Retinal pigment epithelial cell (primary cell): ENCODE measurements at regions not wholly inside any gene's neighbourhood (a gene's known extent, or its start where the extent isn't known, plus 50 kb on each side); places are given as distances from the start of the nearest gene placed in this dataset.
"Not testable (repeated sequence)": the region's sequence is repeated elsewhere in the genome, so short reads cannot be mapped to it uniquely, and the experiment has no call there.

Experiments used
- DNase-seq: peaks from one replicate; pipeline ENCODE4 v3.0.0-alpha.2; 2010; ENCODE audit warnings: low read depth
- H3K4me3 ChIP-seq: 2 replicates; pipeline ENCODE4 v1.5.1; 2011; ENCODE audit warnings: mild to moderate bottlenecking, low read length, control low read depth, moderate library complexity
- TF ChIP-seq, protein P1 (sequence below): conservative IDR thresholded peaks from 2 replicates; pipeline ENCODE4 v1.5.1; 2011; ENCODE audit warnings: low read depth, low read length, control low read depth, inconsistent platforms

GRCh38 chr2:63695583-63695982, 106.8 kb downstream of the MDH1 start:
- no peak overlapping the region for H3K4me3 ChIP-seq
- TF ChIP-seq, protein P1, sequence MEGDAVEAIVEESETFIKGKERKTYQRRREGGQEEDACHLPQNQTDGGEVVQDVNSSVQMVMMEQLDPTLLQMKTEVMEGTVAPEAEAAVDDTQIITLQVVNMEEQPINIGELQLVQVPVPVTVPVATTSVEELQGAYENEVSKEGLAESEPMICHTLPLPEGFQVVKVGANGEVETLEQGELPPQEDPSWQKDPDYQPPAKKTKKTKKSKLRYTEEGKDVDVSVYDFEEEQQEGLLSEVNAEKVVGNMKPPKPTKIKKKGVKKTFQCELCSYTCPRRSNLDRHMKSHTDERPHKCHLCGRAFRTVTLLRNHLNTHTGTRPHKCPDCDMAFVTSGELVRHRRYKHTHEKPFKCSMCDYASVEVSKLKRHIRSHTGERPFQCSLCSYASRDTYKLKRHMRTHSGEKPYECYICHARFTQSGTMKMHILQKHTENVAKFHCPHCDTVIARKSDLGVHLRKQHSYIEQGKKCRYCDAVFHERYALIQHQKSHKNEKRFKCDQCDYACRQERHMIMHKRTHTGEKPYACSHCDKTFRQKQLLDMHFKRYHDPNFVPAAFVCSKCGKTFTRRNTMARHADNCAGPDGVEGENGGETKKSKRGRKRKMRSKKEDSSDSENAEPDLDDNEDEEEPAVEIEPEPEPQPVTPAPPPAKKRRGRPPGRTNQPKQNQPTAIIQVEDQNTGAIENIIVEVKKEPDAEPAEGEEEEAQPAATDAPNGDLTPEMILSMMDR: no peak
- DNase-seq: no peak

DNA sequence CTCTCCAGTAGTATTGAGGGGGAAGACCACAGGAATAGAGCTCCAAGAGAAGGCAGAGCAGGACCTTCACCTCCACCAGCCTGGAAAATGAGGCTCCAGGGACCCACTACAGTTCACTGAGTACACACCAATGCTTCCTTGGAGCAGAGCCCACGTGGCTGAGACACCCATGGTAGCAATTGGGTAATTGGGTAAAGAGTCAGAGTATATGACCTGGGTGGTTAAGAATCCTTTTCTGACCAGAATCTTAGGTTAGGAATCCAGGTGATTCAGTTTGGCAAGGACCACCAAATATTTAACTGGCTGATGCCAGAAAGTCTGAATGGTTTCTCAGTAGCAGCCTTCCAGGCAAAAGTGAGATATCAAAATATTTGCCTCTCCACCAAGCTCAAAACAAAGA, 107.7 kb downstream of the MDH1 start:
- TF ChIP-seq, protein P1: no peak
- H3K4me3 ChIP-seq: no peak overlapping the region
- no peak for DNase-seq

DNA sequence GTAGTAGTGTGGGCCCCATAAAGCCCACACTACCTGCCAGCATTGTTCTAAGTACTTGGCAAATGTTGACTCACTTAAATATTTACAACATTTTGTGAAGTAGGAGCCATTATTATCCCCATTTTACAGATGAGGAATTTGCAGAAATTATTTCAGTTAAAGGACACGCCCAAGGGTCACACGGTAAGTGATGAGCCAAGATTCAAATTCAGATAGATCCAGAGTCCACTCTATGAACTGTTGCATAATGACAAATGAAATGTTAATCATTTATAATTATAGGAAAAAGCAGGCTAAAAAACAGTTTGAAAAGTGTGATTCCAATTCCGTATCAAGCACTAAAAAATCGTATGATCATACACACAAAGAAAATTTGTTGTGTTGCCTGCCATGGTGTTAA, 108.4 kb downstream of the MDH1 start:
- DNase-seq: no peak
- no peak overlapping the region for H3K4me3 ChIP-seq
- TF ChIP-seq, protein P1: no peak

GRCh38 chr2:63698786-63699548, 110.2 kb downstream of the MDH1 start:
- no peak overlapping the region for H3K4me3 ChIP-seq
- DNase-seq: peak; percentile 53
- TF ChIP-seq, protein P1: peak; percentile 63

DNA sequence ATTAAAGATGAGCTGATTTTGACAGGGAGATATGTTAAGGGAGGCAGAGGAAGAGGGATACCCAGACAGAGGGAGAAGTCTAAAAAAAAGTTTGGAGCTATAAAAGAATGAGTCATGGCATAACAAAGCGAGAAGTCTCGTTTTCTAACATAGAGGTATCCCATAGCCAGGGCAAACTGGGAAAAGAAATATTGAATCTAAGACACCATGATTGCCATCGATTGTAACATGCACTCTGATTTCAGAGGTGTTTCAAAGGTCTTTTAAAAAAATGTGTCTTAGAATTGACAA, 110.7 kb downstream of the MDH1 start:
- TF ChIP-seq, protein P1: no peak
- no peak overlapping the region for H3K4me3 ChIP-seq
- DNase-seq: no peak

- no peak for DNase-seq
- TF ChIP-seq, protein P1: no peak
- no peak overlapping the region for H3K4me3 ChIP-seq
These were observed 111.5 kb downstream of the MDH1 start for GRCh38 chr2:63700271-63700670.

GRCh38 chr2:63701406-63701805, 112.6 kb downstream of the MDH1 start:
- H3K4me3 ChIP-seq: no peak overlapping the region
- TF ChIP-seq, protein P1: no peak
- no peak for DNase-seq

- H3K4me3 ChIP-seq, DNase-seq: not testable (repeated sequence)
These were observed 117.3 kb downstream of the MDH1 start for GRCh38 chr2:63706084-63706483.
